K562 (cell line): ENCODE measurements at regions not wholly inside any gene's neighbourhood (a gene's known extent, or its start where the extent isn't known, plus 50 kb on each side); places are given as distances from the start of the nearest gene placed in this dataset.

Experiments used
- ELF1 ChIP-seq: fragments of 200-800 bp; sonication (Bioruptor generic); IDR thresholded peaks from 2 replicates; pipeline ENCODE4 v1.6.1; 2016; ENCODE audit warnings: missing genetic modification characterization, missing compliant biosample characterization
- GTF2A2 ChIP-seq: IDR thresholded peaks from 2 replicates; pipeline ENCODE4 v1.6.1; 2016; ENCODE audit warnings: mild to moderate bottlenecking, missing genetic modification characterization, missing compliant biosample characterization
- HCFC1 ChIP-seq: IDR thresholded peaks from 2 replicates; pipeline ENCODE4 v1.6.1; 2012; ENCODE audit warnings: low read depth, low read length, improper control_type of control experiment
- JUND ChIP-seq, 2 experiments: IDR thresholded peaks; 2 replicates in 1 of 2; 3 replicates in 1 of 2; pipeline ENCODE4 v1.6.1; 2011; ENCODE audit warnings: borderline replicate concordance in 2 of 2, low read depth in 2 of 2, low read length in 2 of 2, improper control_type of control experiment in 1 of 2, missing biosample characterization in 1 of 2, missing genetic modification characterization in 1 of 2, missing genetic modification reagents in 1 of 2
- L3MBTL2 ChIP-seq: fragments of 450-650 bp; IDR thresholded peaks from 2 replicates; pipeline ENCODE4 v1.6.1; 2016; ENCODE audit warnings: mild to moderate bottlenecking, moderate library complexity
- RBM15 ChIP-seq: fragments of 200-400 bp; formaldehyde crosslinking; IDR thresholded peaks from 2 replicates; pipeline ENCODE4 v1.6.1; 2018; ENCODE audit warnings: mild to moderate bottlenecking, low read length, moderate library complexity; ENCODE audit not compliant: insufficient read depth
- RBM22 ChIP-seq: fragments of 200-400 bp; formaldehyde crosslinking; IDR thresholded peaks from 2 replicates; pipeline ENCODE4 v1.6.1; 2018; ENCODE audit warnings: low read length, low read depth; ENCODE audit not compliant: poor library complexity, severe bottlenecking
- TF ChIP-seq, protein P1 (sequence below): fragments of 450-650 bp; IDR thresholded peaks from 2 replicates; pipeline ENCODE4 v1.6.1; 2016; ENCODE audit warnings: low read depth
- TF ChIP-seq, protein P2 (sequence below): fragments of 250-450 bp; sonication (Bioruptor Pico); IDR thresholded peaks from 2 replicates; pipeline ENCODE4 v1.8.0; 2022; ENCODE audit warnings: inconsistent platforms, mild to moderate bottlenecking, moderate library complexity, borderline replicate concordance

DNA sequence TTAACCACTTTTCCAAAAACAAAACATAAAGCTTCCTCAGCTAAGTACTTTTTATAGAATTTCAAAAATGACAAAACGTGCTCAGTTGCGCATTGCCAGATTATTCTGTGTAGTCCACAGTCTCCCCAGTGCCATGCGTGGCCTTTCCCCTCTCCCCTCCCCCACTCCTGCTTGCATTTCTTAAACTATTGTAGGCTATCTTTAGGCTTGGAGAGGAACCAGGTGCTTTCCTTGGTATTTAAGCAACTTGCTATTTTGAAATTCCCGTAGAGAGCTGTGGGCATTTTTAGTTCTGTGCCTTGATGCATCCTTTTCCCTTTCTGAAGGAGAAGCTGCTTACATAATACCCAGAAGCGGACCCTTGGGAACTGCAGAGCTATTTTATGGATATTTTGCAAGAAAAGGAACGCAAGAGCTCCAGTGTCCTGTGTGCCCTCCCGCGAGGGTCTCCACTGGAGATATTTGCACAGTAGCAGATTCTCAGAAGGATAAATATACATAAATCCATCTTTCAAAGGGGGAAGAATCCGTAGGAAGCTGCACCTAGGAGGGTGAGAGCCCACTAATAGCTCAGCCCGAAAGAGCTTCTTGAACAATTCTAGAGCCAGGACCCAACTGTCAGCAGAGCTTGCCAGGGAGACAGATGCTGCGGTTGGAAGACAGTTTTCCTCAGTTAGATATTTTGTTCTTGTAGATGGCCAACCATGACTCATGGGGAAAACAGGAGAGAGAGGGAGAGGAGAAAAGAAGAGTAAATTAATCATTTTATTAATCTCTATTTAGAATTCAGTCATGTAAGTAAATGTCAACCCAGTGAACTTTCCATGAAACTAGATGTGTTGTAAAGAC lies 1298.3 kb upstream of the WWC1 start (continued):
- TF ChIP-seq, protein P1, sequence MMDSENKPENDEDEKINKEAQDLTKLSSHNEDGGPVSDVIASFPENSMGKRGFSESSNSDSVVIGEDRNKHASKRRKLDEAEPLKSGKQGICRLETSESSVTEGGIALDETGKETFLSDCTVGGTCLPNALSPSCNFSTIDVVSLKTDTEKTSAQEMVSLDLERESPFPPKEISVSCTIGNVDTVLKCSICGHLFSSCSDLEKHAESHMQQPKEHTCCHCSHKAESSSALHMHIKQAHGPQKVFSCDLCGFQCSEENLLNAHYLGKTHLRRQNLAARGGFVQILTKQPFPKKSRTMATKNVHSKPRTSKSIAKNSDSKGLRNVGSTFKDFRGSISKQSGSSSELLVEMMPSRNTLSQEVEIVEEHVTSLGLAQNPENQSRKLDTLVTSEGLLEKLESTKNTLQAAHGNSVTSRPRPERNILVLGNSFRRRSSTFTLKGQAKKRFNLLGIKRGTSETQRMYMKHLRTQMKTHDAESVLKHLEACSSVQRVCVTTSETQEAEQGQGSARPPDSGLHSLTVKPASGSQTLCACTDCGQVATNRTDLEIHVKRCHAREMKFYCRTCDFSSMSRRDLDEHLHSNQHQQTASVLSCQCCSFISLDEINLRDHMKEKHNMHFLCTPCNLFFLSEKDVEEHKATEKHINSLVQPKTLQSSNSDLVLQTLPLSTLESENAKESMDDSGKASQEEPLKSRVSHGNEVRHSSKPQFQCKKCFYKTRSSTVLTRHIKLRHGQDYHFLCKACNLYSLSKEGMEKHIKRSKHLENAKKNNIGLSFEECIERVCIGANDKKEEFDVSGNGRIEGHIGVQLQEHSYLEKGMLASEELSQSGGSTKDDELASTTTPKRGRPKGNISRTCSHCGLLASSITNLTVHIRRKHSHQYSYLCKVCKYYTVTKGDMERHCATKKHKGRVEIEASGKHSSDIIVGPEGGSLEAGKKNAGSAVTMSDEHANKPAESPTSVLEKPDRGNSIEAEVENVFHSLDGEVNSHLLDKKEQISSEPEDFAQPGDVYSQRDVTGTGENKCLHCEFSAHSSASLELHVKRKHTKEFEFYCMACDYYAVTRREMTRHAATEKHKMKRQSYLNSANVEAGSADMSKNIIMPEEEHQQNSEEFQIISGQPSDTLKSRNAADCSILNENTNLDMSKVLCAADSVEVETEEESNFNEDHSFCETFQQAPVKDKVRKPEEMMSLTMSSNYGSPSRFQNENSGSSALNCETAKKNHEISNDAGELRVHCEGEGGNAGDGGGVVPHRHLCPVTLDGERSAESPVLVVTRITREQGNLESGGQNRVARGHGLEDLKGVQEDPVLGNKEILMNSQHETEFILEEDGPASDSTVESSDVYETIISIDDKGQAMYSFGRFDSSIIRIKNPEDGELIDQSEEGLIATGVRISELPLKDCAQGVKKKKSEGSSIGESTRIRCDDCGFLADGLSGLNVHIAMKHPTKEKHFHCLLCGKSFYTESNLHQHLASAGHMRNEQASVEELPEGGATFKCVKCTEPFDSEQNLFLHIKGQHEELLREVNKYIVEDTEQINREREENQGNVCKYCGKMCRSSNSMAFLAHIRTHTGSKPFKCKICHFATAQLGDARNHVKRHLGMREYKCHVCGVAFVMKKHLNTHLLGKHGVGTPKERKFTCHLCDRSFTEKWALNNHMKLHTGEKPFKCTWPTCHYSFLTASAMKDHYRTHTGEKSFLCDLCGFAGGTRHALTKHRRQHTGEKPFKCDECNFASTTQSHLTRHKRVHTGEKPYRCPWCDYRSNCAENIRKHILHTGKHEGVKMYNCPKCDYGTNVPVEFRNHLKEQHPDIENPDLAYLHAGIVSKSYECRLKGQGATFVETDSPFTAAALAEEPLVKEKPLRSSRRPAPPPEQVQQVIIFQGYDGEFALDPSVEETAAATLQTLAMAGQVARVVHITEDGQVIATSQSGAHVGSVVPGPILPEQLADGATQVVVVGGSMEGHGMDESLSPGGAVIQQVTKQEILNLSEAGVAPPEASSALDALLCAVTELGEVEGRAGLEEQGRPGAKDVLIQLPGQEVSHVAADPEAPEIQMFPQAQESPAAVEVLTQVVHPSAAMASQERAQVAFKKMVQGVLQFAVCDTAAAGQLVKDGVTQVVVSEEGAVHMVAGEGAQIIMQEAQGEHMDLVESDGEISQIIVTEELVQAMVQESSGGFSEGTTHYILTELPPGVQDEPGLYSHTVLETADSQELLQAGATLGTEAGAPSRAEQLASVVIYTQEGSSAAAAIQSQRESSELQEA = no peak
- TF ChIP-seq L3MBTL2 (no peak), JUND (IDR thresholded peaks at IDR 0.05; ENCODE audit: borderline replicate concordance, low read depth, low read length) (no peak), JUND (tag; IDR thresholded peaks at IDR 0.05; ENCODE audit: borderline replicate concordance, low read depth, low read length) (no peak), RBM15 (no peak), GTF2A2 (tag) (no peak), RBM22 (no peak), HCFC1 (no peak), ELF1 (tag) (no peak)
- TF ChIP-seq, protein P2, sequence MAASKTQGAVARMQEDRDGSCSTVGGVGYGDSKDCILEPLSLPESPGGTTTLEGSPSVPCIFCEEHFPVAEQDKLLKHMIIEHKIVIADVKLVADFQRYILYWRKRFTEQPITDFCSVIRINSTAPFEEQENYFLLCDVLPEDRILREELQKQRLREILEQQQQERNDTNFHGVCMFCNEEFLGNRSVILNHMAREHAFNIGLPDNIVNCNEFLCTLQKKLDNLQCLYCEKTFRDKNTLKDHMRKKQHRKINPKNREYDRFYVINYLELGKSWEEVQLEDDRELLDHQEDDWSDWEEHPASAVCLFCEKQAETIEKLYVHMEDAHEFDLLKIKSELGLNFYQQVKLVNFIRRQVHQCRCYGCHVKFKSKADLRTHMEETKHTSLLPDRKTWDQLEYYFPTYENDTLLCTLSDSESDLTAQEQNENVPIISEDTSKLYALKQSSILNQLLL (CRISPR knock-in tag) = no peak
